GM21447 (cell line): ENCODE measurements at regions not wholly inside any gene's neighbourhood (a gene's known extent, or its start where the extent isn't known, plus 50 kb on each side); places are given as distances from the start of the nearest gene placed in this dataset.
"Not testable (repeated sequence)": the region's sequence is repeated elsewhere in the genome, so short reads cannot be mapped to it uniquely, and the experiment has no call there.

Experiments
- ATAC-seq: cut with Tn5 transposase; IDR thresholded peaks from one replicate; pipeline ENCODE4 v1.9.1; 2021; ENCODE audit not compliant: unreplicated experiment

- ATAC-seq: no peak
Observed at GRCh38 chr1:83058327-83058726, 940.6 kb downstream of the TTLL7 start.

GRCh38 chr1:83055391-83056170, 943.4 kb downstream of the TTLL7 start:
- no peak for ATAC-seq

- ATAC-seq: no peak
Observed at GRCh38 chr1:83053446-83053845, 945.5 kb downstream of the TTLL7 start.

GRCh38 chr1:83052865-83053264, 946.1 kb downstream of the TTLL7 start:
- ATAC-seq: no peak

- not testable (repeated sequence) for ATAC-seq
Observed at GRCh38 chr1:83051053-83051452, 947.9 kb downstream of the TTLL7 start.

- ATAC-seq: no peak
Observed at GRCh38 chr1:83043244-83043643, 955.7 kb downstream of the TTLL7 start.

- not testable (repeated sequence) for ATAC-seq
Observed at GRCh38 chr1:83039091-83039490, 959.8 kb downstream of the TTLL7 start.

- ATAC-seq: no peak
Observed at GRCh38 chr1:83034851-83035250, 964.1 kb downstream of the TTLL7 start.

- ATAC-seq: no peak
Observed at GRCh38 chr1:83033682-83034081, 965.2 kb downstream of the TTLL7 start.

GRCh38 chr1:83029916-83030315, 969.0 kb downstream of the TTLL7 start:
- no peak for ATAC-seq

GRCh38 chr1:83029050-83029449, 969.9 kb downstream of the TTLL7 start:
- no peak for ATAC-seq

- ATAC-seq: no peak
Observed at GRCh38 chr1:83028467-83028866, 970.5 kb downstream of the TTLL7 start.

GRCh38 chr1:83027511-83027910, 971.4 kb downstream of the TTLL7 start:
- ATAC-seq: no peak

- no peak for ATAC-seq
Observed at GRCh38 chr1:83026745-83027144, 972.2 kb downstream of the TTLL7 start.

- ATAC-seq: no peak
Observed at GRCh38 chr1:83024251-83024767, 974.6 kb downstream of the TTLL7 start.

- ATAC-seq: no peak
Observed at GRCh38 chr1:83023212-83023611, 975.7 kb downstream of the TTLL7 start.

GRCh38 chr1:83022206-83022605, 976.7 kb downstream of the TTLL7 start:
- ATAC-seq: no peak

GRCh38 chr1:83017701-83018100, 981.2 kb downstream of the TTLL7 start:
- no peak for ATAC-seq

GRCh38 chr1:83017276-83017675, 981.7 kb downstream of the TTLL7 start:
- no peak for ATAC-seq

GRCh38 chr1:83016354-83016849, 982.5 kb downstream of the TTLL7 start:
- no peak for ATAC-seq

- ATAC-seq: no peak
Observed at GRCh38 chr1:83015163-83015562, 983.8 kb downstream of the TTLL7 start.

- ATAC-seq: no peak
Observed at GRCh38 chr1:83012950-83013349, 986.0 kb downstream of the TTLL7 start.

- no peak for ATAC-seq
Observed at GRCh38 chr1:83011265-83011664, 987.7 kb downstream of the TTLL7 start.
